ENCODE measurements at regions not wholly inside any gene's neighbourhood (a gene's known extent, or its start where the extent isn't known, plus 50 kb on each side); places are given as distances from the start of the nearest gene placed in this dataset.

- Histone ChIP-seq H3K4me2 (ENCODE audit: low read length) (peak overlapping the region; percentile 43), H3K27me3 (ENCODE audit: insufficient read depth, low read length) (no peaks in the 10 kb centered on the region), H3K4me3 (ENCODE audit: insufficient read depth, low read depth, low read length) (no peak overlapping the region), H3K27ac (ENCODE audit: low read depth, low read length) (peak overlapping the region; percentile 4), H3K4me1 (ENCODE audit: insufficient read depth, low read length) (no peaks in the 10 kb centered on the region), H3K9ac (ENCODE audit: low read length) (no peak overlapping the region), H4K20me1 (ENCODE audit: insufficient read depth, low read length) (no peaks in the 10 kb centered on the region), H2AFZ (ENCODE audit: low read depth, low read length) (no peak overlapping the region), H3K9me3 (ENCODE audit: insufficient read depth, low read depth, low read length) (no peaks in the 10 kb centered on the region), H3K79me2 (ENCODE audit: insufficient read depth, low read length) (no peaks in the 10 kb centered on the region), H3K36me3 (ENCODE audit: insufficient read depth, low read length) (no peaks in the 10 kb centered on the region)
- no peak for TF ChIP-seq CTCF (IDR thresholded peaks at IDR 0.05; ENCODE audit: insufficient read depth, low read depth, low read length)
- TF ChIP-seq EZH2 (IDR thresholded peaks at IDR 0.05; ENCODE audit: insufficient read depth, low read length), result no peak
- DNase-seq (ENCODE audit: low read depth) (peak; percentile 15), FAIRE-seq (no peak)
- H3K27me3 Mint-ChIP-seq (ENCODE audit: low read depth, unreplicated experiment), result no peaks in the 10 kb centered on the region
- no peaks in the 10 kb centered on the region for H3K9me3 Mint-ChIP-seq (ENCODE audit: unreplicated experiment)
- peaks cover 18% of the 10 kb centered on the region for H3K4me1 Mint-ChIP-seq (ENCODE audit: low read depth, unreplicated experiment)
- no peak overlapping the region for H3K4me3 Mint-ChIP-seq (ENCODE audit: unreplicated experiment)
- no peaks in the 10 kb centered on the region for H3K36me3 Mint-ChIP-seq (ENCODE audit: low read depth, unreplicated experiment)
- peak overlapping the region; percentile 84 for H3K27ac Mint-ChIP-seq (ENCODE audit: unreplicated experiment)
Measured at GRCh38 chr14:86575141-86575540, 1045.2 kb downstream of the FLRT2 start.

GRCh38 chr14:86574778-86575129 lies 1044.8 kb downstream of the FLRT2 start:
- TF ChIP-seq EZH2 (IDR thresholded peaks at IDR 0.05; ENCODE audit: insufficient read depth, low read length) (no peak), CTCF (IDR thresholded peaks at IDR 0.05; ENCODE audit: insufficient read depth, low read depth, low read length) (no peak)
- DNase-seq (ENCODE audit: low read depth) (no peak), FAIRE-seq (no peak)
- Histone ChIP-seq H4K20me1 (ENCODE audit: insufficient read depth, low read length) (no peaks in the 10 kb centered on the region), H3K9me3 (ENCODE audit: insufficient read depth, low read depth, low read length) (peaks cover 2% of the 10 kb centered on the region), H3K36me3 (ENCODE audit: insufficient read depth, low read length) (no peaks in the 10 kb centered on the region), H3K79me2 (ENCODE audit: insufficient read depth, low read length) (no peaks in the 10 kb centered on the region), H3K4me3 (ENCODE audit: insufficient read depth, low read depth, low read length) (no peak overlapping the region), H3K9ac (ENCODE audit: low read length) (peak overlapping the region; percentile 39), H3K4me1 (ENCODE audit: insufficient read depth, low read length) (no peaks in the 10 kb centered on the region), H3K27ac (ENCODE audit: low read depth, low read length) (peak overlapping the region; percentile 61), H3K4me2 (ENCODE audit: low read length) (peak overlapping the region; percentile 43), H3K27me3 (ENCODE audit: insufficient read depth, low read length) (no peaks in the 10 kb centered on the region), H2AFZ (ENCODE audit: low read depth, low read length) (no peak overlapping the region)
- Mint-ChIP-seq H3K4me3 (ENCODE audit: unreplicated experiment) (no peak overlapping the region), H3K27ac (ENCODE audit: unreplicated experiment) (peak overlapping the region; percentile 84), H3K4me1 (ENCODE audit: low read depth, unreplicated experiment) (peaks cover 18% of the 10 kb centered on the region), H3K27me3 (ENCODE audit: low read depth, unreplicated experiment) (no peaks in the 10 kb centered on the region), H3K36me3 (ENCODE audit: low read depth, unreplicated experiment) (no peaks in the 10 kb centered on the region), H3K9me3 (ENCODE audit: unreplicated experiment) (no peaks in the 10 kb centered on the region)

GRCh38 chr14:86574051-86574777 lies 1044.3 kb downstream of the FLRT2 start:
- DNase-seq (ENCODE audit: low read depth), result peak; percentile 43
- no peak overlapping the region for H3K4me3 Mint-ChIP-seq (ENCODE audit: unreplicated experiment)
- FAIRE-seq, result peak; percentile 64
- Histone ChIP-seq H3K27me3 (ENCODE audit: insufficient read depth, low read length) (no peaks in the 10 kb centered on the region), H3K27ac (ENCODE audit: low read depth, low read length) (peak overlapping the region; percentile 61), H4K20me1 (ENCODE audit: insufficient read depth, low read length) (no peaks in the 10 kb centered on the region), H2AFZ (ENCODE audit: low read depth, low read length) (no peak overlapping the region), H3K4me1 (ENCODE audit: insufficient read depth, low read length) (no peaks in the 10 kb centered on the region), H3K79me2 (ENCODE audit: insufficient read depth, low read length) (no peaks in the 10 kb centered on the region), H3K36me3 (ENCODE audit: insufficient read depth, low read length) (no peaks in the 10 kb centered on the region), H3K9ac (ENCODE audit: low read length) (peak overlapping the region; percentile 39), H3K9me3 (ENCODE audit: insufficient read depth, low read depth, low read length) (peaks cover 2% of the 10 kb centered on the region), H3K4me2 (ENCODE audit: low read length) (peak overlapping the region; percentile 43), H3K4me3 (ENCODE audit: insufficient read depth, low read depth, low read length) (no peak overlapping the region)
- H3K9me3 Mint-ChIP-seq (ENCODE audit: unreplicated experiment), result no peaks in the 10 kb centered on the region
- no peak for TF ChIP-seq CTCF (IDR thresholded peaks at IDR 0.05; ENCODE audit: insufficient read depth, low read depth, low read length)
- no peak for TF ChIP-seq EZH2 (IDR thresholded peaks at IDR 0.05; ENCODE audit: insufficient read depth, low read length)
- H3K36me3 Mint-ChIP-seq (ENCODE audit: low read depth, unreplicated experiment), result no peaks in the 10 kb centered on the region
- no peaks in the 10 kb centered on the region for H3K27me3 Mint-ChIP-seq (ENCODE audit: low read depth, unreplicated experiment)
- peaks cover 18% of the 10 kb centered on the region for H3K4me1 Mint-ChIP-seq (ENCODE audit: low read depth, unreplicated experiment)
- H3K27ac Mint-ChIP-seq (ENCODE audit: unreplicated experiment), result peak overlapping the region; percentile 84
